CD8-positive, alpha-beta memory T cell (primary cell): ENCODE measurements at regions not wholly inside any gene's neighbourhood (a gene's known extent, or its start where the extent isn't known, plus 50 kb on each side); places are given as distances from the start of the nearest gene placed in this dataset.
A peak's percentile ranks its signal among the peaks of the same experiment; 100 is the strongest.
"Not testable (repeated sequence)": the region's sequence is repeated elsewhere in the genome, so short reads cannot be mapped to it uniquely, and the experiment has no call there.

Experiments
- CTCF ChIA-PET: fragments of 350-600 bp; sonication (Branson Sonifier 250); formaldehyde crosslinking; loops from one replicate; lab custom pipeline; 2021; ENCODE audit warnings: antibody characterized with exemption; lab: Charles Lee
- POLR2A ChIA-PET: fragments of 350-600 bp; sonication (Branson Sonifier 250); formaldehyde crosslinking; loops from one replicate; lab custom pipeline; 2021; ENCODE audit warnings: antibody characterized with exemption; lab: Charles Lee
- DNase-seq, 5 donors: peaks; one replicate each; pipeline versions ENCODE4 v3.0.0 to v3.0.0-alpha.2; 2020 to 2022; ENCODE audit warnings: mixed read lengths in 1 of 5
- H3K27ac ChIP-seq: one replicate; pipeline ENCODE4 v1.7.0; 2013; ENCODE audit warnings: low read depth, mild to moderate bottlenecking, low read length, moderate library complexity
- H3K27me3 ChIP-seq: 2 replicates; pipeline ENCODE4 v1.7.0; 2013; ENCODE audit warnings: low read length, mild to moderate bottlenecking; ENCODE audit not compliant: insufficient read depth, poor library complexity, severe bottlenecking
- H3K36me3 ChIP-seq: 2 replicates; pipeline ENCODE4 v1.7.0; 2013; ENCODE audit warnings: mild to moderate bottlenecking, low read length, moderate library complexity; ENCODE audit not compliant: insufficient read depth
- H3K4me1 ChIP-seq: 2 replicates; pipeline ENCODE4 v1.7.0; 2013; ENCODE audit warnings: mild to moderate bottlenecking, low read length, moderate library complexity; ENCODE audit not compliant: insufficient read depth
- H3K4me3 ChIP-seq: 2 replicates; pipeline ENCODE4 v1.7.0; 2013; ENCODE audit warnings: mild to moderate bottlenecking, low read length
- H3K9me3 ChIP-seq: 2 replicates; pipeline ENCODE4 v1.7.0; 2013; ENCODE audit warnings: mild to moderate bottlenecking, low read length
- H3K27ac Mint-ChIP-seq, 8 donors: one replicate each; pipeline ENCODE4 v1.8.0; 2020 to 2021; ENCODE audit warnings: mixed read lengths in 8 of 8, mild to moderate bottlenecking in 6 of 8, inconsistent platforms in 3 of 8, moderate library complexity in 3 of 8
- H3K27me3 Mint-ChIP-seq, 2 donors: one replicate each; pipeline ENCODE4 v1.8.0; 2020 to 2021; ENCODE audit warnings: mixed read lengths in 2 of 2, mild to moderate bottlenecking in 1 of 2, moderate library complexity in 1 of 2
- H3K36me3 Mint-ChIP-seq, 3 donors: one replicate each; pipeline ENCODE4 v1.8.0; 2020 to 2021; ENCODE audit warnings: mixed read lengths in 3 of 3, inconsistent platforms in 1 of 3, mild to moderate bottlenecking in 1 of 3
- H3K4me1 Mint-ChIP-seq, 3 donors: one replicate each; pipeline ENCODE4 v1.8.0; 2020 to 2021; ENCODE audit warnings: mixed read lengths in 3 of 3, inconsistent platforms in 1 of 3, mild to moderate bottlenecking in 1 of 3
- H3K4me3 Mint-ChIP-seq, 7 donors: one replicate each; pipeline ENCODE4 v1.8.0; 2020 to 2021; ENCODE audit warnings: mixed read lengths in 7 of 7, mild to moderate bottlenecking in 6 of 7, moderate library complexity in 4 of 7, inconsistent platforms in 2 of 7
- H3K9me3 Mint-ChIP-seq, 5 donors: one replicate each; pipeline ENCODE4 v1.8.0; 2020 to 2022; ENCODE audit warnings: mixed read lengths in 5 of 5, mild to moderate bottlenecking in 3 of 5, moderate library complexity in 2 of 5, inconsistent platforms in 1 of 5

- H3K9me3 Mint-ChIP-seq, H3K27me3 ChIP-seq, H3K9me3 ChIP-seq, H3K4me1 Mint-ChIP-seq, H3K4me3 Mint-ChIP-seq, H3K4me3 ChIP-seq, H3K4me1 ChIP-seq, H3K36me3 ChIP-seq, POLR2A ChIA-PET, H3K27ac ChIP-seq, H3K27me3 Mint-ChIP-seq, CTCF ChIA-PET, DNase-seq: not testable (repeated sequence)
- H3K36me3 Mint-ChIP-seq, result peaks cover 0 to 12% (median 5%) of the 10 kb centered on the region in 3 donors
- peak overlapping the region in 1 of 8 donors; percentile 51 for H3K27ac Mint-ChIP-seq
Measured at GRCh38 chr16:29298997-29299396, 107.5 kb downstream of the NPIPB11 start.

GRCh38 chr16:29298307-29298706 lies 108.2 kb downstream of the NPIPB11 start:
- H3K4me3 Mint-ChIP-seq, H3K27ac Mint-ChIP-seq, H3K9me3 ChIP-seq, H3K4me1 ChIP-seq, H3K36me3 Mint-ChIP-seq, H3K27me3 ChIP-seq, H3K27me3 Mint-ChIP-seq, H3K4me1 Mint-ChIP-seq, DNase-seq, H3K9me3 Mint-ChIP-seq, H3K4me3 ChIP-seq, POLR2A ChIA-PET, H3K36me3 ChIP-seq, CTCF ChIA-PET, H3K27ac ChIP-seq: not testable (repeated sequence)

GRCh38 chr16:29297809-29298177 lies 108.7 kb downstream of the NPIPB11 start:
- H3K4me1 Mint-ChIP-seq, H3K4me3 ChIP-seq: not testable (repeated sequence)
- peak overlapping the region in 2 of 8 donors; percentile 2 to 10 for H3K27ac Mint-ChIP-seq

GRCh38 chr16:29297144-29297808 lies 109.2 kb downstream of the NPIPB11 start:
- H3K4me1 Mint-ChIP-seq, H3K9me3 ChIP-seq, H3K36me3 Mint-ChIP-seq, POLR2A ChIA-PET, H3K4me3 ChIP-seq, H3K27me3 Mint-ChIP-seq, H3K27me3 ChIP-seq, H3K4me1 ChIP-seq, DNase-seq, CTCF ChIA-PET, H3K4me3 Mint-ChIP-seq, H3K9me3 Mint-ChIP-seq, H3K36me3 ChIP-seq, H3K27ac ChIP-seq: not testable (repeated sequence)
- H3K27ac Mint-ChIP-seq, result peak overlapping the region in 1 of 8 donors; percentile 16

More at GRCh38 chr16:29297809-29298177, 108.7 kb downstream of the NPIPB11 start:
- H3K9me3 Mint-ChIP-seq, H3K36me3 ChIP-seq, POLR2A ChIA-PET, H3K4me3 Mint-ChIP-seq, H3K27me3 ChIP-seq, H3K9me3 ChIP-seq, H3K27me3 Mint-ChIP-seq, CTCF ChIA-PET, H3K36me3 Mint-ChIP-seq, H3K4me1 ChIP-seq, H3K27ac ChIP-seq, DNase-seq: not testable (repeated sequence)

GRCh38 chr16:29296176-29296575 lies 110.3 kb downstream of the NPIPB11 start:
- POLR2A ChIA-PET, H3K27ac Mint-ChIP-seq, CTCF ChIA-PET, H3K4me1 ChIP-seq, H3K9me3 ChIP-seq, H3K4me3 ChIP-seq, H3K27ac ChIP-seq, H3K27me3 ChIP-seq, DNase-seq, H3K36me3 ChIP-seq, H3K4me1 Mint-ChIP-seq, H3K9me3 Mint-ChIP-seq, H3K27me3 Mint-ChIP-seq, H3K4me3 Mint-ChIP-seq, H3K36me3 Mint-ChIP-seq: not testable (repeated sequence)

GRCh38 chr16:29294951-29295795 lies 111.3 kb downstream of the NPIPB11 start:
- H3K4me1 ChIP-seq, H3K4me1 Mint-ChIP-seq, H3K27ac Mint-ChIP-seq, H3K36me3 Mint-ChIP-seq, H3K4me3 Mint-ChIP-seq, H3K27me3 ChIP-seq, H3K9me3 ChIP-seq, CTCF ChIA-PET, H3K9me3 Mint-ChIP-seq, POLR2A ChIA-PET, H3K27ac ChIP-seq, H3K4me3 ChIP-seq, DNase-seq, H3K27me3 Mint-ChIP-seq, H3K36me3 ChIP-seq: not testable (repeated sequence)

GRCh38 chr16:29294400-29294933 lies 112.0 kb downstream of the NPIPB11 start:
- H3K27ac ChIP-seq, POLR2A ChIA-PET, H3K4me1 Mint-ChIP-seq, H3K9me3 ChIP-seq, H3K4me1 ChIP-seq, H3K36me3 ChIP-seq, H3K27me3 Mint-ChIP-seq, CTCF ChIA-PET, H3K4me3 ChIP-seq, H3K4me3 Mint-ChIP-seq, H3K9me3 Mint-ChIP-seq, DNase-seq, H3K36me3 Mint-ChIP-seq, H3K27me3 ChIP-seq: not testable (repeated sequence)
- H3K27ac Mint-ChIP-seq, result peak overlapping the region in 1 of 8 donors; percentile 26

- CTCF ChIA-PET, H3K9me3 Mint-ChIP-seq, H3K4me3 Mint-ChIP-seq, POLR2A ChIA-PET, H3K9me3 ChIP-seq, H3K27ac ChIP-seq, DNase-seq, H3K36me3 Mint-ChIP-seq, H3K36me3 ChIP-seq, H3K27me3 Mint-ChIP-seq, H3K27me3 ChIP-seq, H3K4me1 Mint-ChIP-seq, H3K4me1 ChIP-seq, H3K4me3 ChIP-seq: not testable (repeated sequence)
- peak overlapping the region in 1 of 8 donors; percentile 38 for H3K27ac Mint-ChIP-seq
Measured at GRCh38 chr16:29293545-29293944, 113.0 kb downstream of the NPIPB11 start.
